ENCODE measurements at regions not wholly inside any gene's neighbourhood (a gene's known extent, or its start where the extent isn't known, plus 50 kb on each side); places are given as distances from the start of the nearest gene placed in this dataset.
"Not testable (repeated sequence)": the region's sequence is repeated elsewhere in the genome, so short reads cannot be mapped to it uniquely, and the experiment has no call there.

- Mint-ChIP-seq H3K4me1 (ENCODE audit: unreplicated experiment) (peaks cover 3% of the 10 kb centered on the region), H3K27ac (ENCODE audit: unreplicated experiment) (no peak overlapping the region), H3K9me3 (ENCODE audit: unreplicated experiment) (no peaks in the 10 kb centered on the region), H3K27me3 (ENCODE audit: unreplicated experiment) (peaks cover 8% of the 10 kb centered on the region), H3K36me3 (ENCODE audit: low read depth, unreplicated experiment) (no peaks in the 10 kb centered on the region), H3K4me3 (ENCODE audit: unreplicated experiment) (no peak overlapping the region)
- peak; percentile 84 for TF ChIP-seq CTCF (IDR thresholded peaks at IDR 0.05; ENCODE audit: unreplicated experiment)
- DNase-seq (ENCODE audit: low spot score), result peak; percentile 85
Observed at GRCh38 chr16:87203060-87203656, 114.0 kb downstream of the C16orf95 start.

GRCh38 chr16:87206646-87207451 lies 110.3 kb downstream of the C16orf95 start:
- Mint-ChIP-seq H3K27ac (ENCODE audit: unreplicated experiment) (no peak overlapping the region), H3K9me3 (ENCODE audit: unreplicated experiment) (no peaks in the 10 kb centered on the region)
- TF ChIP-seq CTCF (IDR thresholded peaks at IDR 0.05; ENCODE audit: unreplicated experiment), result no peak

GRCh38 chr16:87207509-87207908 lies 109.7 kb downstream of the C16orf95 start:
- no peak for DNase-seq (ENCODE audit: low spot score)
- Mint-ChIP-seq H3K4me1 (ENCODE audit: unreplicated experiment) (no peaks in the 10 kb centered on the region), H3K9me3 (ENCODE audit: unreplicated experiment) (no peaks in the 10 kb centered on the region), H3K27me3 (ENCODE audit: unreplicated experiment) (peaks cover 3% of the 10 kb centered on the region), H3K4me3 (ENCODE audit: unreplicated experiment) (no peak overlapping the region), H3K27ac (ENCODE audit: unreplicated experiment) (no peak overlapping the region), H3K36me3 (ENCODE audit: low read depth, unreplicated experiment) (no peaks in the 10 kb centered on the region)
- no peak for TF ChIP-seq CTCF (IDR thresholded peaks at IDR 0.05; ENCODE audit: unreplicated experiment)

More at GRCh38 chr16:87206646-87207451, 110.3 kb downstream of the C16orf95 start:
- H3K27me3 Mint-ChIP-seq (ENCODE audit: unreplicated experiment), result peaks cover 3% of the 10 kb centered on the region
- H3K4me3 Mint-ChIP-seq (ENCODE audit: unreplicated experiment), result no peak overlapping the region
- no peaks in the 10 kb centered on the region for H3K36me3 Mint-ChIP-seq (ENCODE audit: low read depth, unreplicated experiment)
- no peak for DNase-seq (ENCODE audit: low spot score)
- H3K4me1 Mint-ChIP-seq (ENCODE audit: unreplicated experiment), result no peaks in the 10 kb centered on the region

GRCh38 chr16:87207965-87208364 lies 109.2 kb downstream of the C16orf95 start:
- H3K4me3 Mint-ChIP-seq (ENCODE audit: unreplicated experiment), result no peak overlapping the region
- H3K36me3 Mint-ChIP-seq (ENCODE audit: low read depth, unreplicated experiment), result no peaks in the 10 kb centered on the region
- H3K27me3 Mint-ChIP-seq (ENCODE audit: unreplicated experiment), result peaks cover 3% of the 10 kb centered on the region
- no peaks in the 10 kb centered on the region for H3K4me1 Mint-ChIP-seq (ENCODE audit: unreplicated experiment)
- no peak overlapping the region for H3K27ac Mint-ChIP-seq (ENCODE audit: unreplicated experiment)
- TF ChIP-seq CTCF (IDR thresholded peaks at IDR 0.05; ENCODE audit: unreplicated experiment), result no peak
- no peaks in the 10 kb centered on the region for H3K9me3 Mint-ChIP-seq (ENCODE audit: unreplicated experiment)
- no peak for DNase-seq (ENCODE audit: low spot score)

GRCh38 chr16:87208968-87209367 lies 108.2 kb downstream of the C16orf95 start:
- H3K36me3 Mint-ChIP-seq (ENCODE audit: low read depth, unreplicated experiment); H3K27me3 Mint-ChIP-seq (ENCODE audit: unreplicated experiment); H3K4me3 Mint-ChIP-seq (ENCODE audit: unreplicated experiment); H3K4me1 Mint-ChIP-seq (ENCODE audit: unreplicated experiment); H3K27ac Mint-ChIP-seq (ENCODE audit: unreplicated experiment); H3K9me3 Mint-ChIP-seq (ENCODE audit: unreplicated experiment); DNase-seq (ENCODE audit: low spot score): not testable (repeated sequence)

Measured in endothelial cell (in vitro differentiated cells).